Epithelial cell of esophagus (primary cell): ENCODE measurements at regions not wholly inside any gene's neighbourhood (a gene's known extent, or its start where the extent isn't known, plus 50 kb on each side); places are given as distances from the start of the nearest gene placed in this dataset.
"Not testable (repeated sequence)": the region's sequence is repeated elsewhere in the genome, so short reads cannot be mapped to it uniquely, and the experiment has no call there.

Experiments
- DNase-seq: peaks from one replicate; pipeline ENCODE4 v3.0.0; 2010; ENCODE audit warnings: low read depth
- H3K4me3 ChIP-seq: 2 replicates; pipeline ENCODE4 v1.5.1; 2011; ENCODE audit warnings: mild to moderate bottlenecking, low read length, control low read depth
- TF ChIP-seq, protein P1 (sequence below): IDR thresholded peaks from 2 replicates; pipeline ENCODE4 v1.5.1; 2011; ENCODE audit warnings: low read depth, mild to moderate bottlenecking, low read length, control low read depth, inconsistent platforms; ENCODE audit not compliant: insufficient read depth; ENCODE audit errors: missing control alignments

DNA sequence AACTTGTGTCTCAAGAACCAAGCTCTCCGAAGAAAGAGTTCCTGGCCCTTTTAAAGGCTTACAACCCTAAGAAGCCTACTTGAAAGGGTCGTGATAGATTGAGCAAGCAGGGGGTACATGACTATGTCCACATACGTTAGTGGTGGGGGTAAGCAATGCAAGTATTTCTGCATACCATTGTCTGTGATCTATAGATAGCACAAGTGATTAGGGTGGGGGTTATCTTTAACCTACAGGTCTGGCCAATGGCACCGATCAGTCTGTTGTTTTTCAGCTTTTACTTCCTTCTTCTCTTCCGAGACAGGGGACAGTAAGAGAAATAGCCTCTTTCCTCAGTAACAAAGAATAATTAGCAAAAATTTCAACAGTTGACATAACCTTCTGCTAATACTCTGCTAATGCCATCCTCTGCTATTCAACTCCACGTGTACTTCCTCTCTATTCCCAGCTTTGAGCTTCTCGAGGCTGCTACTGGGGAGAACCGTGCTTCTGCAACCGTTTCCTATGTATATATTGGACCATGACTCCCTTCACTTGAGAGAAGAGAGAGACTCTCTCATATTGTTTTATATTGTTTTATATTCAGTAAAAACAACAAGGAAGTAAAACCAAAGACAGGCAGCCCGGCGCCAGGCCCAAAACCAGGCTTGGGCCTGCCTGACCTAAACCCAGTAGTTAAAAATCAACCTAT is 727.7 kb upstream of the NCAM2 start:
- no peak overlapping the region for H3K4me3 ChIP-seq
- TF ChIP-seq, protein P1, sequence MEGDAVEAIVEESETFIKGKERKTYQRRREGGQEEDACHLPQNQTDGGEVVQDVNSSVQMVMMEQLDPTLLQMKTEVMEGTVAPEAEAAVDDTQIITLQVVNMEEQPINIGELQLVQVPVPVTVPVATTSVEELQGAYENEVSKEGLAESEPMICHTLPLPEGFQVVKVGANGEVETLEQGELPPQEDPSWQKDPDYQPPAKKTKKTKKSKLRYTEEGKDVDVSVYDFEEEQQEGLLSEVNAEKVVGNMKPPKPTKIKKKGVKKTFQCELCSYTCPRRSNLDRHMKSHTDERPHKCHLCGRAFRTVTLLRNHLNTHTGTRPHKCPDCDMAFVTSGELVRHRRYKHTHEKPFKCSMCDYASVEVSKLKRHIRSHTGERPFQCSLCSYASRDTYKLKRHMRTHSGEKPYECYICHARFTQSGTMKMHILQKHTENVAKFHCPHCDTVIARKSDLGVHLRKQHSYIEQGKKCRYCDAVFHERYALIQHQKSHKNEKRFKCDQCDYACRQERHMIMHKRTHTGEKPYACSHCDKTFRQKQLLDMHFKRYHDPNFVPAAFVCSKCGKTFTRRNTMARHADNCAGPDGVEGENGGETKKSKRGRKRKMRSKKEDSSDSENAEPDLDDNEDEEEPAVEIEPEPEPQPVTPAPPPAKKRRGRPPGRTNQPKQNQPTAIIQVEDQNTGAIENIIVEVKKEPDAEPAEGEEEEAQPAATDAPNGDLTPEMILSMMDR = no peak
- no peak for DNase-seq

GRCh38 chr21:20272791-20273362 is 725.3 kb upstream of the NCAM2 start:
- H3K4me3 ChIP-seq = no peak overlapping the region
- peak; percentile 32 for DNase-seq
- TF ChIP-seq, protein P1 = no peak

- no peak for DNase-seq
- TF ChIP-seq, protein P1 = no peak
- no peak overlapping the region for H3K4me3 ChIP-seq
These were observed 721.8 kb upstream of the NCAM2 start for GRCh38 chr21:20276377-20276776.

DNA sequence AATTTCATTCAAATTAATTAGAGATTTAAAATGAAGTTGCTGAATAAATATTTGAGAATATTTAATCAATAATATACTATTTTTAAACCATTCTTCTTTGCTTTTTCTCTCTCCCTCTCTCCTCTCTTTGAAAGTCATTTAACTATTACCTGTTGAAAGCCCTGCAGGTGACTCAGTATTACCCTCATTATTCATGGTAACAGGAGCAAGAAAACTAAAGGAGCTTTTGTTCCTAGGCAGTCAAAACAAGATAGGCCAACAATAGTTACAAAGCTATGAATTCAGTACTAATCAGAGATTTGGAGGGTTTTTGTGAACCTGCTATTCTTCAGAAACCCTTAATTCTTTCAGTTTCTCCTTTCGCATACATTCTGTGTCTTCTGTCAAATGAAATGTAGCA is 721.3 kb upstream of the NCAM2 start:
- TF ChIP-seq, protein P1 = no peak
- DNase-seq = no peak
- no peak overlapping the region for H3K4me3 ChIP-seq

DNA sequence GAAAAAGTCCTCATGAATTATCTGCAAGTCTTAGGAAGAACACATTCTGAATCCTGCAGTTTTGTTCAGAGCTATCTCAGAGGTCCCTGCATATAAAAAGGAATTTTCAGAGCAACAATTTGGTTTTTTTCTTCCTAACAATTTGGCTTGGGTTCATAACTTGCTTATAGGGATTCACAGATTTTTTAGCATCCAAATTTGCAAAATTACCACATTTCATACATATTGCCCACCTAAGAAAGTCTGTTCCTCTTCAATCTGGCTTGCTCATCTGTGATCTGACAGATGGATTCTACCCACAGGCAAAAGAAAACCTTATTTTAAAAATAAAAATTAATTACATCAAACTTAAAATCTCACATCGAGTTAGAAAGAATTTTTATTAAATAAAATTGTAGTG is 714.4 kb upstream of the NCAM2 start:
- TF ChIP-seq, protein P1 = no peak
- H3K4me3 ChIP-seq = no peak overlapping the region
- DNase-seq = no peak

DNA sequence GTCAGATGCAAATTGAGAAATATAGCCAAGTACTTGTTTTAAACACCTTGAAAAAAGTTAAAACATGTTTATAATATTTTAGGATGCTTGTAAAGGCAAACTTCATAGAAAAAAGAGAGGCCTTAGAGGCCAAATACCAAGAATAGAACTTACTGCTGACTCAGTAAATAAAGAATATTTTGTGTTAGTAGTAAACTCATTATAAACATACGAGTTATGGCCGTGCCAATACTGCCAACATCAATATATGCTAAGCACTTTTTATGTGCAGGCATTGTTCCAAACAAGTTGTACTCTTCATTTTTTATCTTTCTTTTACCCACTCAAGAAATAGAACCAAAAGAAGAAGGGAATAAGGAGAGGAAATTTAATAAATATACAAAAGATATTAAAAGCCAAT is 705.9 kb upstream of the NCAM2 start:
- TF ChIP-seq, protein P1 = no peak
- no peak for DNase-seq

DNA sequence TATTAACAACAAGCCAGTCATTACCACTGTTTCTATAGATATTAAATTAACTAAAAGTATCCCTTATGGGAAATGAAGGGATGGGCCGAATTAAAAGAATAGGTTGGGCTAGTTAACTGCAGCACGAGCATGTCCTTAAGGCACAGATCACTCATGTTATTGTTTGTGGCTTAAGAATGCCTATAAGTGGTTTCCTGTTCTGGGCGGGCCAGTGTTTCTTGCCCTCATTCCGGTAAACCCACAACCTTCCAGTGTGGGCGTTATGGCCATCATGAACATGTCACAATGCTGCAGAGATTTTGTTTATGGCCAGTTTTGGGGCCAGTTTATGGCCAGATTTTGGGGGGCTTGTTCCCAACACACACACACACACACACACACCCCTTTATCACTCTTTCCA is 705.4 kb upstream of the NCAM2 start:
- not testable (repeated sequence) for H3K4me3 ChIP-seq, DNase-seq

More for the DNA sequence above, 705.9 kb upstream of the NCAM2 start:
- H3K4me3 ChIP-seq = no peak overlapping the region
